Neural cell (in vitro differentiated cells): ENCODE measurements at regions not wholly inside any gene's neighbourhood (a gene's known extent, or its start where the extent isn't known, plus 50 kb on each side); places are given as distances from the start of the nearest gene placed in this dataset.

ENCODE experiments used
- CTCF ChIP-seq: fragments of 450-650 bp; IDR thresholded peaks from 2 replicates; pipeline ENCODE4 v1.5.1; 2014; ENCODE audit warnings: antibody characterized with exemption, mild to moderate bottlenecking, moderate library complexity; ENCODE audit not compliant: poor library complexity, severe bottlenecking
- EZH2 ChIP-seq: fragments of 200-600, 300-800 bp; shearing (Covaris generic), sonication (generic); IDR thresholded peaks from 2 replicates; pipeline ENCODE4 v1.6.1; 2014; ENCODE audit warnings: antibody characterized with exemption, low read length, borderline replicate concordance, mild to moderate bottlenecking; ENCODE audit not compliant: insufficient read depth, poor library complexity, severe bottlenecking
- SMC3 ChIP-seq: fragments of 450-650 bp; conservative IDR thresholded peaks from 2 replicates; pipeline ENCODE4 v1.6.1; 2014; ENCODE audit warnings: antibody characterized with exemption, mild to moderate bottlenecking, moderate library complexity; ENCODE audit not compliant: poor library complexity
- TAF1 ChIP-seq: IDR thresholded peaks from 2 replicates; pipeline ENCODE4 v1.6.1; 2012; ENCODE audit warnings: low read depth

GRCh38 chr9:21576331-21577189, 94.4 kb upstream of the IFNE start:
- TF ChIP-seq CTCF (no peak), EZH2 (no peak), TAF1 (no peak), SMC3 (no peak)
